ENCODE measurements at regions not wholly inside any gene's neighbourhood (a gene's known extent, or its start where the extent isn't known, plus 50 kb on each side); places are given as distances from the start of the nearest gene placed in this dataset.

GRCh38 chr21:25457411-25457810 is 149.9 kb downstream of the MRPL39 start:
- TF ChIP-seq CTCF (IDR thresholded peaks at IDR 0.05; ENCODE audit: low read length) (no peak), EZH2 (optimal IDR thresholded peaks at IDR 0.05; ENCODE audit: low read depth, low read length) (no peak)
